ENCODE measurements at regions not wholly inside any gene's neighbourhood (a gene's known extent, or its start where the extent isn't known, plus 50 kb on each side); places are given as distances from the start of the nearest gene placed in this dataset.

DNA sequence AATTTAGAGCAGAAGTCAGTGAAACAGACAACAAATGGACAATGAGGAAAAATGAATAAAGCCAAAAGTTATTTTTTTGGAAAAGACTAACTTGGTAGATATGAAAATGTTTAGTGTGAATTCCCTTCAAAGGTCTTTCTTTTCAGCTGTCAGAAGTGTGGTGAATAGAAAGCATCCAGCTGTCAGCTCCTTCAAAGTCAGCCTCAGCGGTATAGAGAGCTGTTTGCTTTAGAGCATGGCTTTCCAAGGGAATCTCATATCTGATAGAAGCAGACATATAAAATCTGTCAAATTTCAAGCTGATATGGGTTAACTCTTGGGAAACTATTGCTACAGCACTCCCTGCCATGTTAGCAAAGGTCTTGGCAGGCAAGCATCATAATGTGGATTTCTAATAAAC, 309.3 kb downstream of the CASP12 start:
- TF ChIP-seq, protein P1, sequence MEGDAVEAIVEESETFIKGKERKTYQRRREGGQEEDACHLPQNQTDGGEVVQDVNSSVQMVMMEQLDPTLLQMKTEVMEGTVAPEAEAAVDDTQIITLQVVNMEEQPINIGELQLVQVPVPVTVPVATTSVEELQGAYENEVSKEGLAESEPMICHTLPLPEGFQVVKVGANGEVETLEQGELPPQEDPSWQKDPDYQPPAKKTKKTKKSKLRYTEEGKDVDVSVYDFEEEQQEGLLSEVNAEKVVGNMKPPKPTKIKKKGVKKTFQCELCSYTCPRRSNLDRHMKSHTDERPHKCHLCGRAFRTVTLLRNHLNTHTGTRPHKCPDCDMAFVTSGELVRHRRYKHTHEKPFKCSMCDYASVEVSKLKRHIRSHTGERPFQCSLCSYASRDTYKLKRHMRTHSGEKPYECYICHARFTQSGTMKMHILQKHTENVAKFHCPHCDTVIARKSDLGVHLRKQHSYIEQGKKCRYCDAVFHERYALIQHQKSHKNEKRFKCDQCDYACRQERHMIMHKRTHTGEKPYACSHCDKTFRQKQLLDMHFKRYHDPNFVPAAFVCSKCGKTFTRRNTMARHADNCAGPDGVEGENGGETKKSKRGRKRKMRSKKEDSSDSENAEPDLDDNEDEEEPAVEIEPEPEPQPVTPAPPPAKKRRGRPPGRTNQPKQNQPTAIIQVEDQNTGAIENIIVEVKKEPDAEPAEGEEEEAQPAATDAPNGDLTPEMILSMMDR (conservative IDR thresholded peaks at IDR 0.05 in 1 of 2, IDR thresholded peaks at IDR 0.05 in 1 of 2; ENCODE audit: low read depth in 1 of 2, low read length in 2 of 2) = no peak
- no peak for TF ChIP-seq EZH2 (IDR thresholded peaks at IDR 0.05; ENCODE audit: low read length, missing control alignments)
